ENCODE measurements at regions not wholly inside any gene's neighbourhood (a gene's known extent, or its start where the extent isn't known, plus 50 kb on each side); places are given as distances from the start of the nearest gene placed in this dataset.

DNA sequence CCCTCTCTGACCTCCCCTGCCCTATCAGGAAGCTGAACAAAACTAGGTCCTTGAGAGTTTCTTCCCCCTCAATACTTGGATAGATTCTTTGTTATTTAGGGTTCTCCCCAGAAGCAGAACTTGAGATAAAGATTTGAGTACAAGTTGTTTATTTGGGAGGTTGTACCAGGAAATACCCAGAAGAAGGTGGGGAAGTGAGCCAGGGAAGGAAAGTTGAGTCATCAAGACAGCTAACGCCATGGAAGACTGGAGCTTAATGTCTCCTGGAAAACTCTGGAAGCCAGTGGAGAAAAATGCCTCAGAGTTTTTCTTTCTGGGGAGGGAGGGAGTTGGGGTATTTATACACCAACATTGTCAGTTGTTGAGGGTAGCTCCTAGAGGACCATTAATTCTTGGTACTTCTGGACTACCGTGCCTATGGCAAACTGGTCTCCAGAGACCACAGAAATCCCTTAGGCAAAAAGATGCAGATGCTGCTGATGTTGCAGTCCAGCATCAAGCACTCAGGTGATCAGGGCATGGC is 102.6 kb upstream of the ZFP64 start:
- H3K36me3 ChIP-seq: no peaks in the 10 kb centered on the region
- DNase-seq: no peak
- H3K4me1 ChIP-seq: no peaks in the 10 kb centered on the region
- 71 to 75% methylated on average over 2 of the region's 2 CpGs for WGBS, 2 donors
- H3K4me3 ChIP-seq: no peak overlapping the region
- H3K9me3 ChIP-seq: peaks cover 0 to 4% (median 3%) of the 10 kb centered on the region in 4 donors
- TF ChIP-seq, protein P1, sequence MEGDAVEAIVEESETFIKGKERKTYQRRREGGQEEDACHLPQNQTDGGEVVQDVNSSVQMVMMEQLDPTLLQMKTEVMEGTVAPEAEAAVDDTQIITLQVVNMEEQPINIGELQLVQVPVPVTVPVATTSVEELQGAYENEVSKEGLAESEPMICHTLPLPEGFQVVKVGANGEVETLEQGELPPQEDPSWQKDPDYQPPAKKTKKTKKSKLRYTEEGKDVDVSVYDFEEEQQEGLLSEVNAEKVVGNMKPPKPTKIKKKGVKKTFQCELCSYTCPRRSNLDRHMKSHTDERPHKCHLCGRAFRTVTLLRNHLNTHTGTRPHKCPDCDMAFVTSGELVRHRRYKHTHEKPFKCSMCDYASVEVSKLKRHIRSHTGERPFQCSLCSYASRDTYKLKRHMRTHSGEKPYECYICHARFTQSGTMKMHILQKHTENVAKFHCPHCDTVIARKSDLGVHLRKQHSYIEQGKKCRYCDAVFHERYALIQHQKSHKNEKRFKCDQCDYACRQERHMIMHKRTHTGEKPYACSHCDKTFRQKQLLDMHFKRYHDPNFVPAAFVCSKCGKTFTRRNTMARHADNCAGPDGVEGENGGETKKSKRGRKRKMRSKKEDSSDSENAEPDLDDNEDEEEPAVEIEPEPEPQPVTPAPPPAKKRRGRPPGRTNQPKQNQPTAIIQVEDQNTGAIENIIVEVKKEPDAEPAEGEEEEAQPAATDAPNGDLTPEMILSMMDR (IDR thresholded peaks at IDR 0.05): no peak
- TF ChIP-seq POLR2A (IDR thresholded peaks at IDR 0.05) (no peak), EP300 (IDR thresholded peaks at IDR 0.05) (no peak), POLR2AphosphoS5 (IDR thresholded peaks at IDR 0.05) (no peak)
- H3K27me3 ChIP-seq: no peaks in the 10 kb centered on the region
- intact Hi-C loops (cut with DNase I): no loop called here
- no peak overlapping the region for H3K27ac ChIP-seq

GRCh38 chr20:52291109-52291508 is 99.5 kb upstream of the ZFP64 start:
- DNase-seq: no peak
- Histone ChIP-seq H3K4me3 (no peak overlapping the region), H3K4me1 (peaks cover 0 to 4% (median 0%) of the 10 kb centered on the region in 4 donors), H3K36me3 (no peaks in the 10 kb centered on the region), H3K27me3 (no peaks in the 10 kb centered on the region), H3K27ac (no peak overlapping the region), H3K9me3 (peaks cover 0 to 4% (median 3%) of the 10 kb centered on the region in 4 donors)
- WGBS, 2 donors: 89 to 90% methylated on average over 12 of the region's 12 CpGs
- intact Hi-C loops (cut with DNase I): no loop called here
- TF ChIP-seq POLR2AphosphoS5 (IDR thresholded peaks at IDR 0.05) (no peak), POLR2A (IDR thresholded peaks at IDR 0.05) (no peak), EP300 (IDR thresholded peaks at IDR 0.05) (no peak)
- TF ChIP-seq, protein P1 (IDR thresholded peaks at IDR 0.05): no peak

GRCh38 chr20:52290569-52290968 is 99.0 kb upstream of the ZFP64 start:
- Histone ChIP-seq H3K4me3 (no peak overlapping the region), H3K9me3 (peaks cover 0 to 4% (median 3%) of the 10 kb centered on the region in 4 donors), H3K4me1 (peaks cover 0 to 4% (median 0%) of the 10 kb centered on the region in 4 donors), H3K27ac (no peak overlapping the region), H3K27me3 (no peaks in the 10 kb centered on the region), H3K36me3 (no peaks in the 10 kb centered on the region)
- WGBS, 2 donors: 81 to 85% methylated on average over 4 of the region's 4 CpGs
- DNase-seq: no peak
- TF ChIP-seq EP300 (IDR thresholded peaks at IDR 0.05) (no peak), POLR2A (IDR thresholded peaks at IDR 0.05) (no peak), POLR2AphosphoS5 (IDR thresholded peaks at IDR 0.05) (no peak)
- TF ChIP-seq, protein P1 (IDR thresholded peaks at IDR 0.05): no peak
- intact Hi-C loops (cut with DNase I): no loop called here

DNA sequence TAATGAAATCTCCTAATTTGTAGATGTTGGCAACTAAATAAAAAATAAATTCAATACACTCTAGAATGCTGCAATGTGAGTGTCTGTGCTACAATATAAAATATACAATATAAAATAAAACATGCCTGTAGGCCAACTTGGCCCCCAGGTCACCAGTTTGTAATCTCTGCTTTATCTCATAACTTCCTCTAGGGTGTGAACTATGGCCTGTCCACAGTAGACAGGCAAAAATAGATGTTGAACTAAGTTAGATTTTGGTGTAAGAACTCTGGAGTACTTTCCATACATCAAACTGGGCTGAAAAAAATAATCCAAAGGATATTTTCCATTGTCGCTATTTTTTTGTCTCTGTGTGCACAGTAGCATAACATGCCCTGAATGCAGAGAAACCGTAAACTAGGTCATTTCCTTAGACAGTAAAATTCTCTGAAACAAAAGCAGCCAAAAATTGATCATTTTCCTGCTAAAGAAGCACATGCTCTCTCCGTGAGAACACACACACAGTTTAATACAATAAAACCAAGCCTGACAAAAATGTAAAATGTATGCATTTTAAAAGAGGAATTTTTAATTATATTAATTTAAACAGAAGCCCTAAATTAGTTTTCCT is 98.5 kb upstream of the ZFP64 start:
- TF ChIP-seq POLR2AphosphoS5 (IDR thresholded peaks at IDR 0.05) (no peak), EP300 (IDR thresholded peaks at IDR 0.05) (no peak), POLR2A (IDR thresholded peaks at IDR 0.05) (no peak)
- TF ChIP-seq, protein P1 (IDR thresholded peaks at IDR 0.05): no peak
- peaks cover 0 to 4% (median 0%) of the 10 kb centered on the region in 4 donors for H3K4me1 ChIP-seq
- H3K36me3 ChIP-seq: no peaks in the 10 kb centered on the region
- peaks cover 0 to 4% (median 3%) of the 10 kb centered on the region in 4 donors for H3K9me3 ChIP-seq
- H3K27me3 ChIP-seq: no peaks in the 10 kb centered on the region
- 76 to 78% methylated on average over 3 of the region's 3 CpGs for WGBS, 2 donors
- H3K4me3 ChIP-seq: no peak overlapping the region
- DNase-seq: no peak
- intact Hi-C loops (cut with DNase I): no loop called here
- H3K27ac ChIP-seq: no peak overlapping the region
